HepG2 (cell line): ENCODE measurements at regions not wholly inside any gene's neighbourhood (a gene's known extent, or its start where the extent isn't known, plus 50 kb on each side); places are given as distances from the start of the nearest gene placed in this dataset.

Experiments
- ATAC-seq: fragments of 200-7000 bp; cut with Tn5 transposase; 3 replicates; pipeline ENCODE4 v1.9.1; 2020; ENCODE audit warnings: mild to moderate bottlenecking, moderate library complexity
- BruUV-seq: library from RNA; stranded (reverse); fragments of 400-500 nt; replicated peaks from 2 replicates; lab custom pipeline; 2021; lab: Mats Ljungman, UMichigan
- CTCF ChIA-PET: fragments of 300-600 bp; formaldehyde crosslinking; extraction: SDS; loops from one replicate; lab custom pipeline; 2021; ENCODE audit warnings: low total read pairs, inconsistent platforms, low intra/inter-chr PET ratio; lab: Yijun Ruan, JAX
- POLR2A ChIA-PET: fragments of 350-600 bp; sonication (Branson Sonifier 250); formaldehyde crosslinking; loops from one replicate; lab custom pipeline; 2020; ENCODE audit warnings: antibody characterized with exemption, inconsistent platforms; lab: Yijun Ruan, JAX
- DNase-seq: peaks from one replicate; pipeline ENCODE4 v3.0.0-alpha.2; 2015; ENCODE audit warnings: low spot score
- FAIRE-seq: peaks from 3 replicates; lab custom pipeline; 2011; peaks lifted over from hg19 to GRCh38; lab: Jason Lieb, UNC
- H2AFZ ChIP-seq: one replicate; pipeline ENCODE4 v1.6.1; 2011; ENCODE audit warnings: low read length, inconsistent platforms
- H3K27ac ChIP-seq: fragments of 300-600 bp; 3 replicates; pipeline ENCODE4 v1.8.0; 2011; ENCODE audit warnings: mixed run types, mild to moderate bottlenecking, mixed read lengths, low read length, inconsistent platforms; ENCODE audit not compliant: insufficient read depth; ENCODE audit errors: extremely low read length
- H3K27me3 ChIP-seq, 2 experiments: fragments of 200-600 bp in 1 of 2; 2 replicates in 1 of 2; 3 replicates in 1 of 2; pipeline versions ENCODE4 v1.6.0 to v1.8.0; 2011; ENCODE audit warnings: low read length in 2 of 2, mild to moderate bottlenecking in 2 of 2, moderate library complexity in 2 of 2, inconsistent platforms in 1 of 2; ENCODE audit not compliant: insufficient read depth in 2 of 2, control insufficient read depth in 1 of 2
- H3K36me3 ChIP-seq, 2 experiments: fragments of 200-600 bp in 1 of 2; replicated peaks in 1 of 2; 2 replicates in 1 of 2; 3 replicates in 1 of 2; pipeline versions ENCODE4 v1.5.1 to v1.8.0; 2011; ENCODE audit warnings: low read length in 2 of 2, inconsistent platforms in 1 of 2; ENCODE audit not compliant: insufficient read depth in 2 of 2, control insufficient read depth in 1 of 2
- H3K4me1 ChIP-seq: 2 replicates; pipeline ENCODE4 v1.5.1; 2012; ENCODE audit warnings: low read length, inconsistent platforms; ENCODE audit not compliant: insufficient read depth
- H3K4me2 ChIP-seq: 2 replicates; pipeline ENCODE4 v1.6.0; 2011; ENCODE audit warnings: low read depth, low read length, inconsistent platforms
- H3K4me3 ChIP-seq, 3 experiments: fragments of 200-600 bp in 1 of 3; sonication (generic), shearing (Covaris generic) in 1 of 3; replicated peaks in 1 of 3; 2 replicates each; pipeline ENCODE4 v1.5.1; 2011 to 2016; ENCODE audit warnings: low read length in 3 of 3, inconsistent platforms in 2 of 3, low read depth in 2 of 3, mild to moderate bottlenecking in 2 of 3, control low read depth in 1 of 3, mixed read lengths in 1 of 3; ENCODE audit not compliant: insufficient read depth in 1 of 3
- H3K79me2 ChIP-seq: one replicate; pipeline ENCODE4 v1.6.1; 2011; ENCODE audit warnings: low read length, inconsistent platforms; ENCODE audit not compliant: insufficient read depth
- H3K9ac ChIP-seq: 2 replicates; pipeline ENCODE4 v1.6.0; 2011; ENCODE audit warnings: mild to moderate bottlenecking, low read depth, low read length, inconsistent platforms; ENCODE audit not compliant: insufficient read depth
- H3K9me3 ChIP-seq: 2 replicates; pipeline ENCODE4 v1.5.1; 2012; ENCODE audit warnings: mild to moderate bottlenecking, low read length
- H4K20me1 ChIP-seq: 2 replicates; pipeline ENCODE4 v1.6.0; 2011; ENCODE audit warnings: inconsistent platforms, mild to moderate bottlenecking, low read length, moderate library complexity; ENCODE audit not compliant: insufficient read depth
- BCL6 ChIP-seq: IDR thresholded peaks from 2 replicates; pipeline ENCODE4 v1.6.1; 2016; ENCODE audit warnings: missing genetic modification reagents, missing compliant biosample characterization
- BRD4 ChIP-seq: sonication (generic); formaldehyde crosslinking; IDR thresholded peaks from 2 replicates; pipeline ENCODE4 v1.4.0; 2020; ENCODE audit warnings: missing genetic modification reagents
- ELF1 ChIP-seq: sonication (generic); formaldehyde crosslinking; IDR thresholded peaks from 2 replicates; pipeline ENCODE4 v1.4.0; 2020; ENCODE audit warnings: missing genetic modification reagents
- ZFP36L2 ChIP-seq: sonication (generic); formaldehyde crosslinking; IDR thresholded peaks from 2 replicates; pipeline ENCODE4 v1.4.0; 2020; ENCODE audit warnings: missing genetic modification reagents
- ZNF552 ChIP-seq: sonication (generic); formaldehyde crosslinking; IDR thresholded peaks from 2 replicates; pipeline ENCODE4 v1.9.0; 2022; ENCODE audit warnings: missing genetic modification reagents, mild to moderate bottlenecking, borderline replicate concordance
- WGBS: methylation state at CpG from one replicate; pipeline ENCODE4 v1.1.6; 2017; ENCODE audit warnings: low lambda C conversion rate; 5-methylcytosine and 5-hydroxymethylcytosine counted together
- in situ Hi-C: cut with HindIII; loops from 2 replicates; pipeline ENCODE4 v1.10.0; 2017; ENCODE audit warnings: low pct_unique_long_range_greater_than_20kb; ENCODE audit not compliant: extremely low pct_ligation_motif_present
- intact Hi-C: fragments of 100-400 bp; cut with micrococcal nuclease; formaldehyde crosslinking; loops from one replicate; pipeline ENCODE4 v1.10.0; 2022; ENCODE audit not compliant: unreplicated experiment
- TF ChIP-seq, protein P1 (sequence below): sonication (generic); formaldehyde crosslinking; IDR thresholded peaks from 2 replicates; pipeline ENCODE4 v1.4.0; 2020; ENCODE audit warnings: missing genetic modification reagents, borderline replicate concordance
- TF ChIP-seq, protein P2 (sequence below): sonication (generic); formaldehyde crosslinking; IDR thresholded peaks from 2 replicates; pipeline ENCODE4 v1.8.1; 2023; ENCODE audit warnings: mild to moderate bottlenecking, inconsistent platforms, moderate library complexity, missing genetic modification reagents, borderline replicate concordance
- TF ChIP-seq, protein P3 (sequence below): sonication (generic); formaldehyde crosslinking; IDR thresholded peaks from 2 replicates; pipeline ENCODE4 v1.8.0; 2022; ENCODE audit warnings: missing genetic modification reagents, mild to moderate bottlenecking, inconsistent platforms, borderline replicate concordance
- TF ChIP-seq, protein P4 (sequence below): sonication (generic); formaldehyde crosslinking; IDR thresholded peaks from 2 replicates; pipeline ENCODE4 v1.9.0; 2021; ENCODE audit warnings: mild to moderate bottlenecking, missing genetic modification reagents
- TF ChIP-seq, protein P5 (sequence below): sonication (generic); formaldehyde crosslinking; IDR thresholded peaks from 2 replicates; pipeline ENCODE4 v1.9.0; 2021; ENCODE audit warnings: missing genetic modification reagents, borderline replicate concordance

DNA sequence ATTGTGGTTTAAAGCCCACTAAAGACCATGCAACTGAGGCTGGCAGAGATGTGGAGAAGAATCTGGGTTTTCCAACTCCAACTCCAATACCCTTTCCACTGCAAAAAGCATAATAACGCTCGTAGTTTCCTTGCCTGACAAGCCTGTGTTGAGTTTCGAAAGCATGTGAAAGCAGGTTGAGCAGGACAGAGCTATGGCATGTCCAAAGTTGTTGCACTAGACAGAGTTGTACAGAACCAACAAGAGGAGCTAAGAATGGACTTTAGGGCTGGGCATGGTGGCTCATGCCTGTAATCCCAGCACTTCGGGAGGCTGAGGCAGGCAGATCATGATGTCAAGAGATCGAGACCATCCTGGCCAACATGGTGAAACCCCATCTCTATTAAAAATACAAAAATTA lies 572.0 kb upstream of the TBX3 start:
- H3K4me2 ChIP-seq = no peak overlapping the region
- in situ Hi-C loops = no loop called here
- no peak for ATAC-seq
- peaks cover 0 to under 1% of the 10 kb centered on the region in 2 experiments; a peak in 1 of 5 replicates for H3K27me3 ChIP-seq
- 23% methylated on average over 5 of the region's 5 CpGs for WGBS
- no peak overlapping the region for H3K9ac ChIP-seq
- no peaks in the 10 kb centered on the region for H3K9me3 ChIP-seq
- POLR2A ChIA-PET = no interaction called here
- no peak overlapping the region for H3K27ac ChIP-seq
- intact Hi-C loops = no loop called here
- H3K4me3 ChIP-seq = no peak overlapping the region
- no peak overlapping the region for H2AFZ ChIP-seq
- DNase-seq = no peak
- FAIRE-seq = no peak
- no peaks in the 10 kb centered on the region for H3K79me2 ChIP-seq
- no TSS peak for BruUV-seq
- H3K36me3 ChIP-seq = no peaks in the 10 kb centered on the region
- no peaks in the 10 kb centered on the region for H4K20me1 ChIP-seq
- peaks cover 13% of the 10 kb centered on the region for H3K4me1 ChIP-seq
- CTCF ChIA-PET = no interaction called here
- TF ChIP-seq ZFP36L2 (CRISPR knock-in tag) = no peak
- TF ChIP-seq, protein P1, sequence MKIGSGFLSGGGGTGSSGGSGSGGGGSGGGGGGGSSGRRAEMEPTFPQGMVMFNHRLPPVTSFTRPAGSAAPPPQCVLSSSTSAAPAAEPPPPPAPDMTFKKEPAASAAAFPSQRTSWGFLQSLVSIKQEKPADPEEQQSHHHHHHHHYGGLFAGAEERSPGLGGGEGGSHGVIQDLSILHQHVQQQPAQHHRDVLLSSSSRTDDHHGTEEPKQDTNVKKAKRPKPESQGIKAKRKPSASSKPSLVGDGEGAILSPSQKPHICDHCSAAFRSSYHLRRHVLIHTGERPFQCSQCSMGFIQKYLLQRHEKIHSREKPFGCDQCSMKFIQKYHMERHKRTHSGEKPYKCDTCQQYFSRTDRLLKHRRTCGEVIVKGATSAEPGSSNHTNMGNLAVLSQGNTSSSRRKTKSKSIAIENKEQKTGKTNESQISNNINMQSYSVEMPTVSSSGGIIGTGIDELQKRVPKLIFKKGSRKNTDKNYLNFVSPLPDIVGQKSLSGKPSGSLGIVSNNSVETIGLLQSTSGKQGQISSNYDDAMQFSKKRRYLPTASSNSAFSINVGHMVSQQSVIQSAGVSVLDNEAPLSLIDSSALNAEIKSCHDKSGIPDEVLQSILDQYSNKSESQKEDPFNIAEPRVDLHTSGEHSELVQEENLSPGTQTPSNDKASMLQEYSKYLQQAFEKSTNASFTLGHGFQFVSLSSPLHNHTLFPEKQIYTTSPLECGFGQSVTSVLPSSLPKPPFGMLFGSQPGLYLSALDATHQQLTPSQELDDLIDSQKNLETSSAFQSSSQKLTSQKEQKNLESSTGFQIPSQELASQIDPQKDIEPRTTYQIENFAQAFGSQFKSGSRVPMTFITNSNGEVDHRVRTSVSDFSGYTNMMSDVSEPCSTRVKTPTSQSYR = no peak
- TF ChIP-seq, protein P2, sequence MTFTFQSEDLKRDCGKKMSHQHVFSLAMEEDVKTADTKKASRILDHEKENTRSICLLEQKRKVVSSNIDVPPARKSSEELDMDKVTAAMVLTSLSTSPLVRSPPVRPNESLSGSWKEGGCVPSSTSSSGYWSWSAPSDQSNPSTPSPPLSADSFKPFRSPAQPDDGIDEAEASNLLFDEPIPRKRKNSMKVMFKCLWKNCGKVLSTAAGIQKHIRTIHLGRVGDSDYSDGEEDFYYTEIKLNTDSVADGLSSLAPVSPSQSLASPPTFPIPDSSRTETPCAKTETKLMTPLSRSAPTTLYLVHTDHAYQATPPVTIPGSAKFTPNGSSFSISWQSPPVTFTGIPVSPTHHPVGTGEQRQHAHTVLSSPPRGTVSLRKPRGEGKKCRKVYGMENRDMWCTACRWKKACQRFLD = no peak
- TF ChIP-seq, protein P3, sequence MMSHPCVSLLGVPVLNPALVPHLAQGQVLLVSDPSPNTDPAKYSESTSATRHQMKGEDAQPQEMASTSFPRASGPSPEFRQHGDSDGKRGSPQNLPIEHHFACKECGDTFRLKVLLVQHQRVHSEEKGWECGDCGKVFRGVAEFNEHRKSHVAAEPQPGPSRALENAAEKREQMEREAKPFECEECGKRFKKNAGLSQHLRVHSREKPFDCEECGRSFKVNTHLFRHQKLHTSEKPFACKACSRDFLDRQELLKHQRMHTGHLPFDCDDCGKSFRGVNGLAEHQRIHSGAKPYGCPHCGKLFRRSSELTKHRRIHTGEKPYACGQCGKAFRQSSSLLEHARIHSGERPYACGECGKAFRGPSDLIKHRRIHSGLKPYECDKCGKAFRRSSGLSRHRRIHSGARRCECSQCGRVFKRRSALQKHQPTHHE = no peak
- no peak for TF ChIP-seq ZNF552 (CRISPR knock-in tag)
- TF ChIP-seq BRD4 (CRISPR knock-in tag) = no peak
- TF ChIP-seq, protein P4, sequence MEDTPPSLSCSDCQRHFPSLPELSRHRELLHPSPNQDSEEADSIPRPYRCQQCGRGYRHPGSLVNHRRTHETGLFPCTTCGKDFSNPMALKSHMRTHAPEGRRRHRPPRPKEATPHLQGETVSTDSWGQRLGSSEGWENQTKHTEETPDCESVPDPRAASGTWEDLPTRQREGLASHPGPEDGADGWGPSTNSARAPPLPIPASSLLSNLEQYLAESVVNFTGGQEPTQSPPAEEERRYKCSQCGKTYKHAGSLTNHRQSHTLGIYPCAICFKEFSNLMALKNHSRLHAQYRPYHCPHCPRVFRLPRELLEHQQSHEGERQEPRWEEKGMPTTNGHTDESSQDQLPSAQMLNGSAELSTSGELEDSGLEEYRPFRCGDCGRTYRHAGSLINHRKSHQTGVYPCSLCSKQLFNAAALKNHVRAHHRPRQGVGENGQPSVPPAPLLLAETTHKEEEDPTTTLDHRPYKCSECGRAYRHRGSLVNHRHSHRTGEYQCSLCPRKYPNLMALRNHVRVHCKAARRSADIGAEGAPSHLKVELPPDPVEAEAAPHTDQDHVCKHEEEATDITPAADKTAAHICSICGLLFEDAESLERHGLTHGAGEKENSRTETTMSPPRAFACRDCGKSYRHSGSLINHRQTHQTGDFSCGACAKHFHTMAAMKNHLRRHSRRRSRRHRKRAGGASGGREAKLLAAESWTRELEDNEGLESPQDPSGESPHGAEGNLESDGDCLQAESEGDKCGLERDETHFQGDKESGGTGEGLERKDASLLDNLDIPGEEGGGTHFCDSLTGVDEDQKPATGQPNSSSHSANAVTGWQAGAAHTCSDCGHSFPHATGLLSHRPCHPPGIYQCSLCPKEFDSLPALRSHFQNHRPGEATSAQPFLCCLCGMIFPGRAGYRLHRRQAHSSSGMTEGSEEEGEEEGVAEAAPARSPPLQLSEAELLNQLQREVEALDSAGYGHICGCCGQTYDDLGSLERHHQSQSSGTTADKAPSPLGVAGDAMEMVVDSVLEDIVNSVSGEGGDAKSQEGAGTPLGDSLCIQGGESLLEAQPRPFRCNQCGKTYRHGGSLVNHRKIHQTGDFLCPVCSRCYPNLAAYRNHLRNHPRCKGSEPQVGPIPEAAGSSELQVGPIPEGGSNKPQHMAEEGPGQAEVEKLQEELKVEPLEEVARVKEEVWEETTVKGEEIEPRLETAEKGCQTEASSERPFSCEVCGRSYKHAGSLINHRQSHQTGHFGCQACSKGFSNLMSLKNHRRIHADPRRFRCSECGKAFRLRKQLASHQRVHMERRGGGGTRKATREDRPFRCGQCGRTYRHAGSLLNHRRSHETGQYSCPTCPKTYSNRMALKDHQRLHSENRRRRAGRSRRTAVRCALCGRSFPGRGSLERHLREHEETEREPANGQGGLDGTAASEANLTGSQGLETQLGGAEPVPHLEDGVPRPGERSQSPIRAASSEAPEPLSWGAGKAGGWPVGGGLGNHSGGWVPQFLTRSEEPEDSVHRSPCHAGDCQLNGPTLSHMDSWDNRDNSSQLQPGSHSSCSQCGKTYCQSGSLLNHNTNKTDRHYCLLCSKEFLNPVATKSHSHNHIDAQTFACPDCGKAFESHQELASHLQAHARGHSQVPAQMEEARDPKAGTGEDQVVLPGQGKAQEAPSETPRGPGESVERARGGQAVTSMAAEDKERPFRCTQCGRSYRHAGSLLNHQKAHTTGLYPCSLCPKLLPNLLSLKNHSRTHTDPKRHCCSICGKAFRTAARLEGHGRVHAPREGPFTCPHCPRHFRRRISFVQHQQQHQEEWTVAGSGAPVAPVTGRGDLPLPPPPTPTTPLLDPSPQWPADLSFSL (CRISPR knock-in tag) = no peak
- TF ChIP-seq BCL6 = no peak
- TF ChIP-seq ELF1 = no peak
- TF ChIP-seq, protein P5, sequence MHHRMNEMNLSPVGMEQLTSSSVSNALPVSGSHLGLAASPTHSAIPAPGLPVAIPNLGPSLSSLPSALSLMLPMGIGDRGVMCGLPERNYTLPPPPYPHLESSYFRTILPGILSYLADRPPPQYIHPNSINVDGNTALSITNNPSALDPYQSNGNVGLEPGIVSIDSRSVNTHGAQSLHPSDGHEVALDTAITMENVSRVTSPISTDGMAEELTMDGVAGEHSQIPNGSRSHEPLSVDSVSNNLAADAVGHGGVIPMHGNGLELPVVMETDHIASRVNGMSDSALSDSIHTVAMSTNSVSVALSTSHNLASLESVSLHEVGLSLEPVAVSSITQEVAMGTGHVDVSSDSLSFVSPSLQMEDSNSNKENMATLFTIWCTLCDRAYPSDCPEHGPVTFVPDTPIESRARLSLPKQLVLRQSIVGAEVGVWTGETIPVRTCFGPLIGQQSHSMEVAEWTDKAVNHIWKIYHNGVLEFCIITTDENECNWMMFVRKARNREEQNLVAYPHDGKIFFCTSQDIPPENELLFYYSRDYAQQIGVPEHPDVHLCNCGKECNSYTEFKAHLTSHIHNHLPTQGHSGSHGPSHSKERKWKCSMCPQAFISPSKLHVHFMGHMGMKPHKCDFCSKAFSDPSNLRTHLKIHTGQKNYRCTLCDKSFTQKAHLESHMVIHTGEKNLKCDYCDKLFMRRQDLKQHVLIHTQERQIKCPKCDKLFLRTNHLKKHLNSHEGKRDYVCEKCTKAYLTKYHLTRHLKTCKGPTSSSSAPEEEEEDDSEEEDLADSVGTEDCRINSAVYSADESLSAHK (CRISPR knock-in tag) = no peak
